ACHN (cell line): ENCODE measurements at regions not wholly inside any gene's neighbourhood (a gene's known extent, or its start where the extent isn't known, plus 50 kb on each side); places are given as distances from the start of the nearest gene placed in this dataset.

Source experiments
- DNase-seq: peaks from one replicate; pipeline ENCODE4 v3.0.0-alpha.2; 2015
- in situ Hi-C: cut with HindIII; loops from 2 replicates; pipeline ENCODE4 v1.10.0; 2017; ENCODE audit warnings: low sequenced_read_pairs, low pct_ligation_motif_present, low pct_unique_long_range_greater_than_20kb

GRCh38 chrX:25277574-25277973 lies 261.8 kb upstream of the ARX start:
- DNase-seq = no peak
- in situ Hi-C loops = no loop called here

DNA sequence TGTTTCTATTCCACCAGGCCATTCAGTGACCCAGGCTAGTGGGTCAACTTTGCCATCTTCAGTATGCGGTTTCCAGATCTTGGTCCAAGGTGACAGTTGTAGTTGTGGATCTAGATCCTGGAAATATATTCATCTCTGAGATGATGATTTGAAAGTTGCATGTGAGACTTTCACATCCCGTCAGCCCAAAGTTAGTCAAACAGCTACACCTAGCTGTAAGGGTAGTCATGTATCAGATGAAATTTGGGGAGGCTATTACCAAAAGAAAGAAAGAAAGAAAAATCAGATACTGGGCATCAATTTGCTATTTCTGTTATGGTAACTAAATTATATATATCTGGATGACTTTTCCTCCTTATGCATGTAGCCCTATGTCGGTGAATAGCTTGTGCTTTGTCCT lies 259.4 kb upstream of the ARX start:
- no peak for DNase-seq
- in situ Hi-C loops = no loop called here

- no peak for DNase-seq
- in situ Hi-C loops = no loop called here
Observed at GRCh38 chrX:25241461-25241860, 225.7 kb upstream of the ARX start.

DNA sequence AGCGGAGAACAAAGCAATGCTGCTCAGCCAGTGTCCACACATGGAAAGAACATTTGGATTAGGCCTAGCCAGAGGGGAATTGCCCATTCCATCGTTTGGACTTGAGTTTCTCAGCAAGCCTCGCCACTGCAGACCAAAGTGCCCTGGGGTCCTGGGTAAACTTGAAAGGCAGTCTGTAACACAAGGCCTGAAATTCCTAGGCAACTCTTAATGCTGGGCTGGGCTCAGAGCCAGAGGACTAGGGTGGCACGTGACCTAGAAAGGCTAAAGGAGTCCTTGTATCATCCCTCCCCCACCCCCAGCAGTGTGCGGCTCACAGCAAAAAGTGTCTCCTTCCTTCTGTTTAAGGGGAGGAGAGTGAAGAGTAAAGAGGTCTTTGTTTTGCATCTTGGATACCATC lies 210.4 kb upstream of the ARX start:
- no peak for DNase-seq
- in situ Hi-C loops = no loop called here

DNA sequence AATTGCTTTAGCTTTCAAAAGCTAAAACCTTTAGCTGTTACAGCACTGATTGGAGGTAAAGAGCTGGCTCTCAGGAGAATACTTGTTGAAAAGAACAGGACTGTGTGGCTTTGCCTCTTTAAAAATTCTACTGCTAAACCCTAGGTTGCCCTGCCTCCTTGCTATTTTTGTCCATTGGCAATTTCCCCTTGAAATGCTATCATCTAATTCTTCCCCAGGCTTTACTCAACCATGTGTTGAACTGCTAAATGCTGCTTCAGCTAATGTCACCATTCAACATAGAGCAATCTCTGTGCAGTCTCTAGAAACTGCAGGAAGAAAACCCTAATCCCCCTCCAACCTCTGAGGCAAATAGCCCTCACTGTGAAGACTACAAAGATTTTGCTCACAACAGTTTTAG lies 203.7 kb upstream of the ARX start:
- in situ Hi-C loops = no loop called here
- no peak for DNase-seq

DNA sequence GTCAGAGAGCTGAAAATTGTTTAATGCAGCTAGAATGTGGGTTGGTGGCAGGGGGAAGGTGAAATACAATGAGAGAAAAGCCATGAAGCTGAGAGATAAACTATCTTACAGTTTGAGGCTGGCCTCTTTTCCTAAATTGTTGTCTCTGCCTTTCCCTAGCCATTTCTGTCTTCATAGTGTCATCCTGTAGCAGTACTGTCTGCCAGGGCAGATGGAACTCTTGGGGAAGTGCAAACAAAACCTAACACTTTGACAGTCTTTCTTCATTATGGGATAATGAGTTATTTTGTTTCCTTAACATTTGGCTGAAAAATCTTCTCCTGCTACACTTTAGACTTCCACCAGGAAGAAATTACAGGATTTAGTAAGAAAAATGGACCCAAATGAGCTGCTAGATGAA lies 197.8 kb upstream of the ARX start:
- in situ Hi-C loops = no loop called here
- DNase-seq = no peak

DNA sequence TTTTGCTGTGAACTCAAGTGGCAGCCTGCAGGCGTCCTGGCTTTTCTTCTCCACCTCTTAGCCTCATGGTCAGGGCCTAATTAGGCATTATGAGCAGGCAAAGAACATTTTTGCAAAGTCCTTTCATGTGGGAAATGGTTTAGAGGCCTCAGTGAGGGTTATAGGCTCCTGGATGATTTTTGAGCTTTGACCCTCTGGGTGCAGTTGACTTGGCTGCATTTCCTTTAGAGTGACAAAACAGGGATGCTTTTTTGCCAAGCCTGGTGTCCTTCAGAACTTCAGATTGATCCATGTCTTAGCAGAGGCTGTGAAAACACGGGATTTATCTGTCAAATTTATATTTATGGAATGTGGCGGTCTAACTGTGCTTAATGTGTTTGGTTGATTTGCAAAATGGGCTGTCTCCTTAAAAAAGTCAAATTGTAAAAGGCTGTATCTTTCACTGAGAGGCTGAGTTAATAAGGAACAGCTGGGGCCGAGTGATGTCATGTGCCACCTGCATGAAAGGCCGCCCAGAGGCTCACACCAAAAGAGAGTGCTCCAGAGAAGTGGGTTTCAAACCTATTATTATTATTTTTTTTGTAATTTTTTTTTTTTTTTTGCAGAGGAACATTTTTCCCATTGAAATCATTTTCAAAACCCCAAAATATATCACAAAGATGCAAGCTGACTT lies 192.2 kb upstream of the ARX start:
- in situ Hi-C loops = no loop called here
- no peak for DNase-seq

- peak; percentile 24 for DNase-seq
- in situ Hi-C loops = no loop called here
Observed at GRCh38 chrX:25206778-25207177, 191.0 kb upstream of the ARX start.

- DNase-seq = no peak
- in situ Hi-C loops = no loop called here
Observed at GRCh38 chrX:25204182-25204581, 188.4 kb upstream of the ARX start.

DNA sequence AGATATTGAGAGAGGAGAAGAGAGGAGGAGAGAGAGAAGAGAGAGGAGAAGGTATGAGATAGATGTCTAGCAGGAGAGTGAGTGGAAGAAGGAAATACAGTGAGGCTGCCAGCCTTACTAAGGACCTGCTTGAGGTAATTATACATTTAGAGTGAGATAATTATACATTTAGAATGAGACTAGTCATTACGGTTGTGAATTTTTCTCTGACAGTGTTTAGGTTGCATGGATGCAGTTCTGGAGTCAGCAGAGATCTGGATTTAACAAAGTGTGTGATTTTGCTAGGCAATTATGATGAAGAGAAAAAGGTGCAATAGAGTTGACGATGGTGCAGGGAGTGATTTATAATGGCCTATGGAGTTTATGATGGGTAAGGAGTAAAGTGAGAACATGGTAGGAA lies 187.1 kb upstream of the ARX start:
- in situ Hi-C loops = no loop called here
- no peak for DNase-seq

- in situ Hi-C loops = no loop called here
- DNase-seq = no peak
Observed at GRCh38 chrX:25198891-25199290, 183.1 kb upstream of the ARX start.

- in situ Hi-C loops = no loop called here
- DNase-seq = no peak
Observed at GRCh38 chrX:25198253-25198652, 182.5 kb upstream of the ARX start.

DNA sequence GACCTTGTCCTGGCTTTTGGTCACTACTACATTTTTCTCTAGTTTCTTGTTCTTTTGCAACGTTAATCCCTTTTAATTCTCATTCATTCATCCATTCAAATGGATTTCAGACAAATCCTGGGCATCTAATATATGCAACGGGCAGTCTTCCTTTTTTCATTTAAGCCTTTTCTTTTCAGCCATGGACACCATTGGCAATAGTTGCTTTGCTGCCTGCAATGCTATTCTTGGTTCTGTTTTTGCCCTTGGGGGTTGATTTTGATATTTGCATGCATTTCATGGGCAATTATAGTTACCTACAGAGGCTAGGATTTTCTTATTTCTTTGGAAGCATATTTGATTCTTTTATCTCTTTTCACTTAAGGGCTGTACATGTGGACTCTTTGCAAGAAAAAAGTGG lies 180.5 kb upstream of the ARX start:
- in situ Hi-C loops = no loop called here
- DNase-seq = no peak

DNA sequence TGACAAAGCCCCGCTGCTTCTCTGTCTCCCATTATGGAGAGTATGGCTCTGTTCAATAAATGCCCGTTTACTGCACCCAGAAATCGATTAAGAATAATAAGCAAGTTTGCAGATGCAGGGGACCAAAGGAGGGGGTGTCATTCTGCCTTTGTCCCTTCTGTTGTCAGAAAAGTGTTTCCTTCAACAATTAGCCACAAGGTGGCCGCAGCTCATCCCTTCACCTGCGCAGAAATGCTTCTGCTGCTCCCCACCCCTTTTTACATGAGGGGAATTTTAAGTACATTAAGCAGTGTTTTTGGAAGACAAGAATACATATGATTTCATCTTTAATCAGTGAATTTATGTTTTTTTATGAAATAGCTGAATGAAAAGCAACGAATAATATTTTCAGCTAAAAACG lies 175.6 kb upstream of the ARX start:
- in situ Hi-C loops = no loop called here
- DNase-seq = no peak

GRCh38 chrX:25181775-25182174 lies 166.0 kb upstream of the ARX start:
- no peak for DNase-seq
- in situ Hi-C loops = no loop called here

DNA sequence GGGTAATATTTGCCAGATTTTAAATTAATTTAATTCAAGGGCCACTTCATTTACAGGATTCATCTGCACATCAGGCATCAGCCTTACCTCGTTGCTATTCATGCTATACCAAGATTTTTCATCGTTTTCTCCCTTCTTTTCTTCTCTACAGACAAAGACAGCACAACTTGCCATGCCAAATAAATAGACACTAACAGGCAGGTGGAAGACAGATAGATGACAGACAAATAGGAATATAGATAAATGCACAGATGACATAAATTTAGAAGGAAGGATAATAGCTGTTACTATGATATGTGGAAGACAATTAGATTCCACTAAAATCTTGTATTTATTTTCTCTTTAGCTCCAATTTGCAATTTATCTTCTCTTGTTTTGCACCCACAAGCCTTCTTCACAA lies 164.5 kb upstream of the ARX start:
- no peak for DNase-seq
- in situ Hi-C loops = no loop called here

DNA sequence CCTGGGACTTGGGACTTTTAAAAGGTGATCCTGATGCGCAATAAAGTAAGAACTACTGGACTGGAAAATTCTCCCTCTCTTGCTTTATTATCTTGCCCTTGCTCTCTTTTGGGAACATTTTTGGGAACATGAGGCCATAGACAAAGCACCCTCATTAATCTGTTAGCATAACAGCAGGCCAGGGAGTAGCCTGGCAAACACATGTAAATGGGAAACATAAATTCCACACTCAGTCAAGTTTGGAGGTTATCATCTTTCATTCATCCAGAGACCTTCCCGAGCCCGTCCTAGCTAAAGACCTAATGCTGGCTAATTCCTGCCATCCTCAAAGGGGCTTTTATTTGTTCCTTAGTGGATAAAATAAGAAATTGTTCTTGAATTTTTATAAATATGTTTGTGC lies 162.8 kb upstream of the ARX start:
- in situ Hi-C loops = no loop called here
- DNase-seq = no peak

- no peak for DNase-seq
- in situ Hi-C loops = no loop called here
Observed at GRCh38 chrX:25175743-25176142, 160.0 kb upstream of the ARX start.

DNA sequence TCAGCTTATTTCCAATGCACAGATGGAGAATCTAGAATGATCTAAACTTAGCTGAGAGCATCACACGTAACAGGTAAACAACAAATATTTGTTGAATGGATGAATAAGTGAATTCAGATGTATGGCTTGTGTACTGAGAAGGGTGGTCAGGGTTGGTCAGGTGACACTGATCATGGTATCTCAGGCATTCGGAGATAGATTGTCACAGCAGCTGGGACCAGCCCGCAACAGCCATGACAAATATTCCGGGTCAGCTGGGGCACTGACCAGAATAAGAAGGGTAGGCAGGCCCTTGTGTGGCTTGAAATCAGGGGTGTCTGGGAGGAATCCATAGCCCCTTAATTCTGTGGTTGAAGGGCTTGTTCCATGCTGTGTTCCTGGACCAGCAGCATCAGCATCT lies 159.4 kb upstream of the ARX start:
- in situ Hi-C loops = no loop called here
- DNase-seq = no peak

- no peak for DNase-seq
- in situ Hi-C loops = no loop called here
Observed at GRCh38 chrX:25166546-25166945, 150.8 kb upstream of the ARX start.

- DNase-seq = no peak
- in situ Hi-C loops = no loop called here
Observed at GRCh38 chrX:25166145-25166544, 150.4 kb upstream of the ARX start.
